Progenitor cell of endocrine pancreas (in vitro differentiated cells): ENCODE measurements at regions not wholly inside any gene's neighbourhood (a gene's known extent, or its start where the extent isn't known, plus 50 kb on each side); places are given as distances from the start of the nearest gene placed in this dataset.

Experiments
- DNase-seq: peaks from one replicate; pipeline ENCODE4 v3.0.0; 2021; ENCODE audit warnings: low spot score; ENCODE audit not compliant: unreplicated experiment
- H3K27ac Mint-ChIP-seq: 2 replicates; pipeline ENCODE4 v1.8.0; 2021; ENCODE audit warnings: mild to moderate bottlenecking, moderate library complexity, mixed read lengths
- H3K27me3 Mint-ChIP-seq: 2 replicates; pipeline ENCODE4 v1.8.0; 2021; ENCODE audit warnings: mixed read lengths
- H3K36me3 Mint-ChIP-seq: 2 replicates; pipeline ENCODE4 v1.8.0; 2022; ENCODE audit warnings: mixed read lengths; ENCODE audit not compliant: insufficient read depth
- H3K4me1 Mint-ChIP-seq: 2 replicates; pipeline ENCODE4 v1.8.0; 2021; ENCODE audit warnings: low read depth, mixed read lengths
- H3K4me3 Mint-ChIP-seq: 2 replicates; pipeline ENCODE4 v1.8.0; 2021; ENCODE audit warnings: low read depth, mild to moderate bottlenecking, moderate library complexity, mixed read lengths
- H3K9me3 Mint-ChIP-seq: 2 replicates; pipeline ENCODE4 v1.8.0; 2021; ENCODE audit warnings: low read depth, mixed read lengths
- TF ChIP-seq, protein P1 (sequence below): fragments of 200-600 bp; sonication (generic); IDR thresholded peaks from one replicate; pipeline ENCODE4 v1.5.0; 2021; ENCODE audit warnings: antibody characterized with exemption, mild to moderate bottlenecking; ENCODE audit not compliant: unreplicated experiment

GRCh38 chr20:61130156-61130555 is 121.9 kb upstream of the CDH4 start:
- Mint-ChIP-seq H3K27me3 (peaks cover 40% of the 10 kb centered on the region), H3K4me3 (no peak overlapping the region), H3K36me3 (no peaks in the 10 kb centered on the region), H3K27ac (no peak overlapping the region), H3K4me1 (no peaks in the 10 kb centered on the region), H3K9me3 (no peaks in the 10 kb centered on the region)
- DNase-seq: no peak
- TF ChIP-seq, protein P1, sequence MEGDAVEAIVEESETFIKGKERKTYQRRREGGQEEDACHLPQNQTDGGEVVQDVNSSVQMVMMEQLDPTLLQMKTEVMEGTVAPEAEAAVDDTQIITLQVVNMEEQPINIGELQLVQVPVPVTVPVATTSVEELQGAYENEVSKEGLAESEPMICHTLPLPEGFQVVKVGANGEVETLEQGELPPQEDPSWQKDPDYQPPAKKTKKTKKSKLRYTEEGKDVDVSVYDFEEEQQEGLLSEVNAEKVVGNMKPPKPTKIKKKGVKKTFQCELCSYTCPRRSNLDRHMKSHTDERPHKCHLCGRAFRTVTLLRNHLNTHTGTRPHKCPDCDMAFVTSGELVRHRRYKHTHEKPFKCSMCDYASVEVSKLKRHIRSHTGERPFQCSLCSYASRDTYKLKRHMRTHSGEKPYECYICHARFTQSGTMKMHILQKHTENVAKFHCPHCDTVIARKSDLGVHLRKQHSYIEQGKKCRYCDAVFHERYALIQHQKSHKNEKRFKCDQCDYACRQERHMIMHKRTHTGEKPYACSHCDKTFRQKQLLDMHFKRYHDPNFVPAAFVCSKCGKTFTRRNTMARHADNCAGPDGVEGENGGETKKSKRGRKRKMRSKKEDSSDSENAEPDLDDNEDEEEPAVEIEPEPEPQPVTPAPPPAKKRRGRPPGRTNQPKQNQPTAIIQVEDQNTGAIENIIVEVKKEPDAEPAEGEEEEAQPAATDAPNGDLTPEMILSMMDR: no peak

- no peaks in the 10 kb centered on the region for H3K9me3 Mint-ChIP-seq
- no peaks in the 10 kb centered on the region for H3K4me1 Mint-ChIP-seq
- no peak for DNase-seq
- TF ChIP-seq, protein P1: no peak
- H3K36me3 Mint-ChIP-seq: no peaks in the 10 kb centered on the region
- peaks cover 57% of the 10 kb centered on the region for H3K27me3 Mint-ChIP-seq
- no peak overlapping the region for H3K4me3 Mint-ChIP-seq
- H3K27ac Mint-ChIP-seq: no peak overlapping the region
These were observed 120.1 kb upstream of the CDH4 start for GRCh38 chr20:61131944-61132343.

- no peaks in the 10 kb centered on the region for H3K36me3 Mint-ChIP-seq
- no peak overlapping the region for H3K4me3 Mint-ChIP-seq
- peaks cover 64% of the 10 kb centered on the region for H3K27me3 Mint-ChIP-seq
- TF ChIP-seq, protein P1: no peak
- H3K9me3 Mint-ChIP-seq: no peaks in the 10 kb centered on the region
- no peak overlapping the region for H3K27ac Mint-ChIP-seq
- no peaks in the 10 kb centered on the region for H3K4me1 Mint-ChIP-seq
- DNase-seq: no peak
These were observed 118.5 kb upstream of the CDH4 start for GRCh38 chr20:61133611-61134010.

- Mint-ChIP-seq H3K27me3 (peaks cover 66% of the 10 kb centered on the region), H3K4me3 (no peak overlapping the region), H3K9me3 (no peaks in the 10 kb centered on the region), H3K27ac (no peak overlapping the region), H3K4me1 (no peaks in the 10 kb centered on the region), H3K36me3 (no peaks in the 10 kb centered on the region)
- TF ChIP-seq, protein P1: no peak
- no peak for DNase-seq
These were observed 117.6 kb upstream of the CDH4 start for GRCh38 chr20:61134296-61135030.

DNA sequence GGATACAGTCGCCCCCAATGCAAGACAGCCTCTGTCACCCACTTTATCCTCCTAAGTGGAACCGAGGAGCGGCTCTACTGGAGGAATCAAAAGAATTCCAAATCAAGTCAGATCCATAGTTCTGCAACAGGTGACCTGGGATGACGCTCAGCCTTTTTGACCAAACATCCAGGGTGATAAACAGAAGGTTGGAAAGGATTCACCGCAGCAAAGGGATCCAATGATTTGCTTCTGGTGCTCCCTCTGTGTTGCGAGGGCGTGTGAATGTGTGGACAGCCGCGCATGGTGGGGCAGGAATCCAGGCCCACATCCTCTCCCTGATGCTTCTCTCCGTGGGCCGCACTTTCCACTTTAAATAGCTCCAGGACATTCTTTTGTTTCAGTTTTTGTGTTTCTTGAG is 116.8 kb upstream of the CDH4 start:
- Mint-ChIP-seq H3K4me1 (no peaks in the 10 kb centered on the region), H3K4me3 (no peak overlapping the region), H3K27me3 (peaks cover 67% of the 10 kb centered on the region), H3K9me3 (no peaks in the 10 kb centered on the region), H3K36me3 (no peaks in the 10 kb centered on the region), H3K27ac (no peak overlapping the region)
- TF ChIP-seq, protein P1: no peak
- no peak for DNase-seq
